Stimulated activated CD4-positive, alpha-beta T cell treated with anti-CD3 and anti-CD28 coated beads, TNF-alpha, amount 100 ng/mL, for 24 hours (primary cell): ENCODE measurements at regions not wholly inside any gene's neighbourhood (a gene's known extent, or its start where the extent isn't known, plus 50 kb on each side); places are given as distances from the start of the nearest gene placed in this dataset.

Experiments used
- DNase-seq, 3 experiments: peaks; one replicate each; pipeline ENCODE4 v3.0.0-alpha.2; 2020; ENCODE audit warnings: low read depth in 3 of 3

DNA sequence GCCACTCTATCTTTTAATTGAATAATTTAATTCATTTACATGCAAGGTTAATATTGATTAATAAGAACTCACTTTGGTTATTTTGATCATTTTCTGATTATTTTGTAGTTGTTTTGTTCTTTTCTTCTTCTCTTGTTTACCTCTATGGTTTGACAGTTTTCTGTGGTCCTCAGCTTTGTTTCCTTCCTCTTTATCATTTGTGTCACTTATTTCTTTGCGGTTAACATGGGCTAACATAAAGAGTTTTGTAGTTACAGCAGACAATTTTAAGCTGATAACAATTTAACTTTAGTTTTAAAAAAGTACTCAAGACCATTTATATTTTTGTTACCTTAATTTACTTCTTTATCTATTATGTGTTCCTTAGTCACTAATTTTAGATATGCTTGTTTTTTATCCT lies 1032.8 kb upstream of the RAG2 start:
- DNase-seq = no peak

DNA sequence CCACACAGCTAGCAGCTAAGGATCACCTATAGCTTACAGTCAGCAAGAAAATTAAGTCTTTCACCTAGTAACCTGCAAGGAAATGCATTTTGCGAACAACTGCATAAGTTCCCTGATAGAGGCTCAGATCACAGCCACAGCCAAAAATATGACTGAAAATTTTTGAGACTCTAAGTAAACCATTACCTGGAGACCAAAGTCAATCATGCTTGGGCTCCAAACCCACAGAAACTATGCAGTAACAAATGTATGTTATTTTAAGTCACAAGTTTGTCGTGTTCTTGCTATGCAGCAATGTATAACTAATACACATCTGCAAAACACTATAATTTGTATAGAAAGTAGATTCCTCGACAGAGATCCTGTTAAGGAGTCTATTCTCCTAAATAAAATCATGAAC lies 1025.7 kb upstream of the RAG2 start:
- no peak for DNase-seq

DNA sequence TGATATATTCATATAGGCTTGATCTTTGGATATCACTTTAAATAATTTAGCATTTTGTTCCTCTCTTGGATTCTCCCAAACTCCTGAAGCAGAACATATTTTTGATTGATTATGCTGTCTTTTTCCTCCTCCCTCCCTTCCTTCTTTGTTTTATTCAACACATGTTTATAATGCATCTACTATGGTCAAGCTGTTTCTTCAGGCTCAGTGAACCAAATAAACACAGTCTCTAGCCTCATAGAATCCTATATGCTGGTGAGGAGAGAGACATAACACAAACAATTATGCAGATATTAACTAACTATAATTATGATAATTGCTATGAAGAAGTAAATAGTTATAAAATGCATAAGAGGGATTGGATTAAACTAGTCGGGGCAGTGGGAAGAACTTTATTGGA lies 1023.6 kb upstream of the RAG2 start:
- no peak for DNase-seq

DNA sequence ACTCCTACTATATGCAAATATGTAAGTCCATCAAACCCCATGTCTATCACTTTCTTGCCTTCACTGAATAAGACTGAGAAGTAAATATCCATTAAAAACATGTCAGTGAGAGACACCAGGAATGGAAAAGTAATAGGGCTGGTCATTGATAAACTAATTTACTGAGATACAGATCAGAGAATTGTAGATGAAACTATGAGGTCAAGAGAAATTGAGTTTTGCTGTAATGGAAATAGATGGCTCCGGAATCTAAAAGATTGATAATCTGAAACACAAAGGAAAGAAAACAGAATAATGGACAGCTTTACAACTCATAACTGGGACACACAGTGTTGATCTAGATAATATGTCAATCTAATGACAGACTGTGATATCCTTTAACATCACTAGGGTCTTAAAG lies 1018.3 kb upstream of the RAG2 start:
- DNase-seq = no peak

DNA sequence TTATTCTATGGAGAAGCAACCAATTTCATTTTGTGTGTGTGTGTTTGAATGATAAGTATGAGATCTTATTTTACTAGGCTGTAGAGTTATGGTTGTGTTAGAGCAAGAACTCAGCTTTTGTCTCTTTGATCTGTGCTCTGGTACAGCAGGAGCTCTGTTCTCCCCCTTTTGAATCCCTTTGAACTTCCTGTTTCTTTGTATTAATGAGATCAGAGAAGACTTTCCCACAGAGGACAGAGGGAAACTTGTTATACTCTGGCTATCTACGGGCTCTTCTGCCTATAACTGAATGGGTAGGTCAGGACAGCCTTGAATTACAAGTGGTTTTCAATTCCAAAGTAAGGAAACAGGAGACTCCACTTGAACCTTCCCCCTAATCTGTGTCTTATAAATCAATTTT lies 1015.0 kb upstream of the RAG2 start:
- DNase-seq = no peak

DNA sequence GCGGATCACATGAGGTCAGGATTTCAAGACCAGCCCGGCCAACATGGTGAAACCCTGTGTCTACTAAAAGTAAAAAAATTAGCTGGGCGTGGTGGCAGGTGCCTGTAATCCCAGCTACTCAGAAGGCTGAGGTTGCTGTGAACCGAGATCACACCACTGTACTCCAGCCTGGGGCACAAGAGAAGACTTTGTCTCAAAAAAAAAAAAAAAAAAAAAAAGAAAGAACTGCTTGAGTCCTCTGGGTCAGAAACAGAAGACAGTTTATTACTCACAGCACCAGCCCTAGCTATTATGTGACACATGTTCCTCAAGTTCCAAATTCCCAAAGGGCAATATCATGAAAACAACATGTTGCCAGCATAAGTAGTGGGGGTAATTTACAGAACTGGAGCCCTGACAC lies 1014.1 kb upstream of the RAG2 start:
- no peak for DNase-seq

DNA sequence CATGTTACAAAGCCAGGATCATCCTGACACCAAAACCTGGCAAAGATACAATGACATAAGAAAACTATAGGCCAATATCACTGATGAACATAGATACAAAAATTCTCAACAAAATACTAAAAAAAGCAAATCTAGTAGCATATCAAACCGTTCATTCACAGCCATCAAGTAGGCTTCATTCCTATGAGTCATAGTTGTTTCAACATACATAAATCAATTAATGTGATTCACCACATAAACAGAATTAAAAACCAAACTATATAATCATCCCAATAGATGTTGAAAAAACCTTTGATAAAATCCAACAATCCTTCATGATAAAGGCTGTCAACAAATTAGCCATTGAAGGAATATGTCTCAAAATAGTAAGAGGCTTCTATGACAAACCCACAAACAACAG lies 1007.2 kb upstream of the RAG2 start:
- DNase-seq = no peak

DNA sequence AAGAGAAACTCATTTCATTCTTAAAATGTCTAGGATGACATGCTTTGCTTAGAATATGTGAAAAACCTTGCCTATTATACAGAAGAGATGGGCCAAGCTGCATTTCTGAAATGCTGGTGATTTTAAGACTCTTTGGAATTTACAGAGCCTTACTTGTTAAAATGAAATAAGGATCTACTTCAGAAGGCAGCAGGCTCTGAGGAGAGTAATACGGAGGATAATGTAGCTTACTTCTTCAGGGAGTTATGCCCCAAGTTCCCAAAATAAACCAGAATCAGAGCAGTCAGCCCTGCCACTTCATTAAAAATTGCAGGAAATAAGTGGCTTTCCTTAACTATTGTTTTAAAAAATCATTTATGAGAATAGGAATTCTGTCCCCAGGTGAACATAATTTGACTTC lies 1000.3 kb upstream of the RAG2 start:
- no peak for DNase-seq

DNA sequence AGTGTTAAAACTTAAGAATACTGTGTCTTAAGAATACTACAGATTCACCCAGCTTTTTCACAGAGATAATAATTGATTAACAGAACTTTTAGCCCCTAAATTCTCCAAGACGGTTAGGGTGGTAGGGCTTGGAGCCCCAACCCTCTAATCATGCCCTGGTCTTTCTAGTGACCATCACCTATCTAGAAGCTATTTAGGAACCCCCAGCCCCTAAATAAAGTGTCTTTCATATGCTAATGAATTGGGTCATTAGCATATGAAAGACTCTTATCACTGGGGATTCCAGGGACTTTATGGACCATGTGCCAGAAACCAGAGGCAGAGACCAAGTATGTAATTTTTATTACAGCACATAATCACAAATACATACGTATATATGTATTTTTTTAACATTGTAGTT lies 999.7 kb upstream of the RAG2 start:
- DNase-seq = no peak

DNA sequence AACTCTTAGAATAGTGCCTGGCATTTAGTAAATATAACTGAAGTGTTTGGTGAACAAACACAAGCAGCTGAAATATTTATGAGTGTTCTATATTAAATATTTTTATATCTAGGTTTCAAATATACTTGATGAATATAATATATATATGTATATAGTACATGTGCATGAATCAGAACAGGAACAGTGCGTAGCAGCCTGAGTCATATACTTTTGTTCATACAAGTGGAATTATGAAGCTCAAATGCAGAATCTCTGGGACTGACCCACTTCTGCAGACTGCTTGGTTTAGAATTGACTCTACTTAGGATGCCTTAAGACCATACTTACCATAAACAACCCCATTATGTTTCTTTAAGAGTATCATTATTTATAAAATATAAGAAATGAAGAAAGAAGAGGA lies 997.8 kb upstream of the RAG2 start:
- DNase-seq = no peak

DNA sequence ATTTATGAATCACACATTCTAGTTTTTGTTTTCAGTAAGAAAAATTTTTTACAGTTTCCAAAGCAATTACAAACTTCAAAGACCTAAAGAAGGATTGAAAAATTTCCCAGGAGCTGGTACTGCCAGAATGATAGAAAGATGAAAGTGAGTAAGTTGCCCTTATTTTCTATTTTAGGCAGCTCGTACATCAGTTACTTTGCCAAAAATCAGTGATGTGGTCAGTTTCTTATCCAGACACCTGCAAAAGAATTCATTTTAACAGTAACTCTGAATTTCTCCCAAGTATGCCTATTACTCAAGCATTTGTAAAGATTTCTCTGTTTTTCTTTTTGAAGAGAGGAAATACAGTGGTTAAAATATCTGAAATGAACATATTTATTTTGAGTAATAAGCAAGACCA lies 976.3 kb upstream of the RAG2 start:
- no peak for DNase-seq

DNA sequence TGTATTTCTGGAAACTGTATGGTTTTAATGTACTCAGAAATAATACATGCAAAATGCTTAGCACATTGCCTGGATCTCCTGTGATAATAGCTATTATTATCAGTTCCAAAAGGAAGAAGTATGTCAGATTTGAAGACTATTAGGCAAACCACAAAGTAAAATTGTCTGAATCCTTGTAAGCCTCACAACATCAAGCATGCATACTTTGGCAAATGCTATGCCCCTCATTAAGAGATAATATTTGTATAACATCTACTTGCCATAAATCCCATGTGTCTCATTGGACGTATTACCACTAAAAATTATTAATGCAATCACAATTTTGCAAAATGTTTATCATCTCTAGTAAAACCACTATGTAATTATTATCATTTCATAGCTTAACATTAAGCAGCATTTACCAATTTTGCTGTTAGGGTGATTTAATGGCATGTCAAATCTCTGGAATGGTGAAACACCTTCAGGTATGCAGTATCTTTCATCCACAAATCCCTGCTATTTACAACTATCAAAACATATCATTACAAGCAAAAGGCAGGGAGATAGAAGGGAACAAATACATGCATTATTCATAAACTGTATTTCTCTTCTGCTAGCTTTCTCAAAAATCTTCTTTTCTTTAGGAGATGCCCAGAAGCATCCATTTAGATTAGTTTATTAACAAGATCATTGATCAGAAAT lies 974.6 kb upstream of the RAG2 start:
- DNase-seq = no peak

DNA sequence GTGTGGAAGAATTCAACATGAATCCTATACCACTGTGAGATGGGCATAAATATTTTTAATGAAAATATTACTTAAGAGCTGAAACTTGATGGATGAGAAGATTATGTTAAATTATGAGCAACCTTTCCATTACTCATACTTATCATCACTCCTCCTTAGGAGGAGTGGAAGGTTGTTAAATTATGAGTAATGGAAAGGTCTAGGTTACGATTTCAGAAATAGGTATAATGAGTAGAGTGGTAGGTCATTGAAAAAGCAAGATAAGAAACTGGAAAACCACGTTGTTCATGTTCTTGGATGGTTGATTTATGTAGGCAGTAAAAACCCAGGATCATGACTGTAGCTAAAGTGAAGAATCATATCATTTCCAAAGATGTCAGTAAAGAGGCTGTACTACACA lies 973.2 kb upstream of the RAG2 start:
- no peak for DNase-seq

DNA sequence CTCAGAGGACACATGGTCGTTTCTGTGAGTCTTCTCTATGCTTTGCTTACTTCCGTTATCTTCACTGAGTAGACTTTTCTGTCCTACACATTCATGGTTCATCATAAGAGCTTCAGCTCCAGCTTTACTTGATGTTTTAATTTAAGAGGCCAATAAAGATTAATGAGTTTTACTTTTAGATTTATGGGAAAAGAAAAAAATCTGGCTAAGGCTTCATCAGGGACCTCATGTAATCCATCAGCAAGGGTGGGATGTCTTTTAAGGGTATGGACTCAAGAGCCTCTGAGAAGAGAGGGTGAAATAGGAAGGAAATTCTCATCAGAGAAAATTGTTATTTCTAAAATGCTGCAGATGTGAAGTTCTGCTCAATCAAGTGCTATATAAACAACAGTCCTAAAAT lies 963.0 kb upstream of the RAG2 start:
- DNase-seq = no peak

DNA sequence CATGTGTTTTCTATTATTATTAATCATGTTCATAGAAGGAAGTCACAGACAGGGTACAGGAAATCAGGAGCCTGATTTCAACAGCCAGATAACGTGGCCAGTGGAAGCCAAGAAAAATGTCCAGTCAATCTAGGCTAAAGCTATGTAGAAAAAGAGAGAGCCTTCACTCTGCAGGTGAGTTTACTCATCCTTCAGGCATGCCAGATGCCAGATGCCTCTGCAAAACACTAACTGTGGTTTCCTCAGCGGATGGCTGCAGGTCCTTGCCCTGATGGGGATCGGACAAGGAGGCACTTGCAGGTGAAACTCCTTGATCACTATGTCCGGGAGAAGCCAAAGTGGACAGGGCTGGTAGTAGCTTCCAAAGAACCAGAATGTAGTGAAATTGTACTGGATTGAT lies 962.3 kb upstream of the RAG2 start:
- no peak for DNase-seq

DNA sequence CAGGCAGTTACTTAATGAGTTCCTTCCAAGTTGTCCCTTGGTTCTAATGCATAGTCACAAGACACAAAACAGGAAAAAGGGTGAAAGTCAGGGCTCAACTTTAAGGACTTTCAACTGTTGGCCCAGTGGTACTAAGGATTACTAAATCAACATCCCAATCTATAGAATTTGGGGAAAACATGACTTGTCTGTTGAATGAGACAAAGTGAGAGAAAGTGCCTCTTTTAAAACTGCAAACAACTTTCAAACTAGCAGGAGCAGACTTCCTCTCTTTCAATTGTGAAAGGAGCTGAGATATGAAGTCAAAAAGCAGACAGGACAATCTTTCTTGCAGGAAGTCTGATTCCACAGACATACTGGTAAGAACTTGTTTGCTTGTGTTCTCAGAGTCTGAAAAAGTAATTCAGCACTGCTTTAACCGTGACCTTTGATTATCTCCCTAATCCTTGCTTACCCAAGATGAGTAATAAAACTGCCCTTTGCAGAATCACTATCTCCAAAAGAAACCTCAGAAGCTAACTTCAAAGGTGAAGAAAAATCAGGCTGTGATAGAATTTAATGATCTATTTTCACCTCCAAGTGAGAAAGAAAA lies 960.7 kb upstream of the RAG2 start:
- no peak for DNase-seq

DNA sequence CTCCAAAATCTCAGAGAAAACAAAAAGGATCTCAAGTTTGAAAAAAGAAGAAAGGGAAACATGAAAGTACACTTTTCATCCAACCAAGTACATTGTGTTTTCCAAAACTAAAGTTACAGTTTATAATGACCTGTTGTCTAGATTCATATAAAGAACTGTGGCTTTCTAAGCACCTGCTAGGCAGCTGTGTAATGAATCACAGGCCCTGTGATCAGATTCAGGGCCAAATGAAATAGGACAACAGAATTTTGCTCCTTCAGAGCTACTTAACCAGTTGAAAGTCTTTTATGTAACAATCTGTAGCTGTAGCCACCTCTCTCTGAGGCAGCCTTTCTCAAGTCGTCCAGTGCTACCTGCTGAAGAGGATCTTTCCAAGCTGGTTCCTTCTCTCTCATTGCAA lies 960.0 kb upstream of the RAG2 start:
- DNase-seq = no peak

DNA sequence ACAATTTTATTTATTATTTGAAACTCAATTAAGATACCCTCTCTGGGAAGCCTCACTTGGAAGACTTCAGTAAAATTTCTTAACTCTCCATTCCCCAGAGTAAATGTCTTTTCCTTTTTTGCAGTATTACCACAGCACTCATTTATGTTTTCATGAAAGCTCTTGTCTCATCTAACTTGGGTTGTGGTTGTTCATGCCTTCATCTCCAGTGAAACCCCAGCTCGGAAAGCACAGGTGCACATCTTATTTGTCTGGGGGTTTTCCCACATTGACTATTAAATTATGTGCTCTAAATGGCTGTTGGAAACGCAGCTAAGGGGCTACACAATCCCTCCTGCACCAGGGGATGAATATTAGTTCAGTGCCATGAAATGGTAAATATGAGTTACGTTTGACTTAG lies 954.2 kb upstream of the RAG2 start:
- DNase-seq = no peak

DNA sequence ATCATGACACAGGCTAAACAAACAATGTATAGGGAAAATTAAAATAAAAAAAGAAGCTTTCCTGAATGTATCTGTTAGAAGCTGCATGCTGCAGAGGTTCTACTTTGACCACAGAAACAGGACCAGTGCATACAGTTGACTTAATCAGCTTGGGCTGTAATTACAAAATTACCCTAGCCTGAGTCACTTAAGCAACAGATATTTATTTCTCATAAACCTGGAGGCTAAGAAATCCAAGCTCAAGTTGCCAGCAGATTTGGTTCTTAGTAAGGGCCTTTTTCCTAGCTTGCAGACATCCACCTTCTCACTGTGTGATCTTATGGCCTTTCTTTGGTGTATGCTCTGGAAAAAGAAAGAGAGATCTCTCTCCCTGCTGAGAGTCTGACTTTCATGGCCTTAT lies 946.5 kb upstream of the RAG2 start:
- DNase-seq = no peak

DNA sequence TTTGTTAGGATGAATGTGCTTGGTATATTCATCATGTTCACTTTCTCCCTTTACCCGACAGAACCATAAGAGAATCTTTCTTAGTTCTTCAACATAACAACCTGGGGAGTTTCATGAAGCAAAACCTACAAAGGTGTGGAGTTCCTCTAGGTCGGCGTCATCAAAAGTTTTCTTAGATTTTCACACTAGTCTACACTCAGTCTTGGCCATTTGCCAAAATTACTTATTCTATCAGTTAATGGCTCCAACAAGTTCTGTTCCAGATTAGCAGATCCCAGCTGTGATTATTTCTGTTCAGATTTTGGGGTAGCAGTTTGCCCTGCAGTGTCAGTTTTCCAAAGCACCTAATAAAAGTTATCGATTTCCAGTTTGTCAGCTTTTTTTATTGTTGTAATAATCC lies 935.8 kb upstream of the RAG2 start:
- DNase-seq = no peak

DNA sequence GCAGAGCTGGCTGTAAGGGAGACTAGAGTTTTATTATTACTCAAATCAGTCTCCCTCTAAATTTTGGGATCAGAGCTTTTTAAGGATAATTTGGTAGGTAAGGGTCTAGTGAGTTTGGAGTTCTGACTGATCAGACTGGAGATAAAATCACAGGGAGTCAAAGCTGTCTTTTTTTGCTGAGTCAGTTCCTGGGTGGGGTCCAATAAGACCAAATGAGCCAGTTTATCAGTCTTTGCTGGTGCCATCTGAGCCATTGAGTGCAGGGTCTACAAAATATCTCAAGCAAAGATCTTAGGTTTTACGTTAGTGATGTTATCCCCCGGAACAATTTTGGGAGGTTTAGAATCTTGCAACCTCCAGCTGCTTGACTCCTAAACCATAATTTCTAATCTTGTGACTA lies 935.1 kb upstream of the RAG2 start:
- DNase-seq = no peak

DNA sequence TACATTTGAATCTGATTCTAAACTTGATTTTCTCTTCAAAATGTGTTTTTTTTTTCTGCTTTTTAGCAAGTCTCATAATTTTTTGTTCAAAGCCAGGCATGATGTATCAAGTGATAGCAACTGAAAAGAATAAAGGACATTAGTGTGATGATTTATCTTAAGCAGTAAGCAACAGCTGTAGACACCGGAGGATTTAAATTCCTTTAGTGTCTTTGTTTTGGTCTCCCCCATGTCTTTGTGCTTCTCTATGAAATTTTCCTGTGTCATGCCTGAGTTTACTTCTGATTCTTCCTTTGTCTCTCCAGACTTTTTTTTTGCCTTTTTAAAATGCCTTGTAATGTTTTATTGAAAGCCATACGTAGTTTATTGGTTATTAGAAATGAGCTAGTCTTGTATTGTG lies 934.2 kb upstream of the RAG2 start:
- DNase-seq = no peak

DNA sequence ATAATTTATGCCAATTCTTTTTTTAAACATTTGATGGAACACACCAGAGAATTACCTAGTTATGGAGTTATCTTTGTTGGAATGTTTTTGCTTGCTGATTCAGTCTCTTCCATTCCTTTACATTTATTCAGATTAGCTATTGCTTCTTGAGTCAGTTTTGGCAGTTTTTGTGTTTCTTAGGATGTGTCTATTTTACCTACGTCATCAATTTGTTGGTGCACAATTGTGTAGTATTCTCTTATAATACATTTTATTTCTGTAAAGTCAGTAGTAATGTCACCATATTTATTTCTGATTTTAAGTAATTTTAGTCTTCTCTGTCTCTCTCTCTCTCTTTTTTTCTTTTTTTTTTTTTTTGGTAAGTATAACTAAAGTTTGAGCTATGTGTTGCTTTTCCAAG lies 929.5 kb upstream of the RAG2 start:
- no peak for DNase-seq

DNA sequence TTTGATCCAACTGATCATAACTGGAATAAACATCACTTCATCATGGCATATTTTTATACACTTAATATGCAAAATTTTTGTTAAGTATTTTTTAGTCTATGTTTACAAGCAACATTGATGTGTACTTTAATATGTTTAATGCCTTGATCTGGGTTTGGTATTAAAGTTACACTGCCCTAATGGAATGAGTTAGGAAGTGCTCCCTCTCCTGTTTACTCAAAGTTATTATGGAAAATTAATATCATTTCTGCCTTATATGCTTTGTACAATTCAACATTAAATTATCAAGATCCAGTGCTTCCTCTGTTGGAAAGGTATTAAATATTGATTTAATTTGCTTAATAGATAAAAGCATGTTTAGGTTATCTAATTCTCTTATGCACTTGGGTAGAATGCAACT lies 927.3 kb upstream of the RAG2 start:
- no peak for DNase-seq
